Renal cortical epithelial cell (primary cell): ENCODE measurements at regions not wholly inside any gene's neighbourhood (a gene's known extent, or its start where the extent isn't known, plus 50 kb on each side); places are given as distances from the start of the nearest gene placed in this dataset.

Experiments used
- DNase-seq: peaks from one replicate; pipeline ENCODE4 v3.0.0-alpha.2; 2011; ENCODE audit warnings: low read depth

GRCh38 chr2:55973673-55974072 lies 50.1 kb upstream of the EFEMP1 start:
- no peak for DNase-seq

GRCh38 chr2:55976681-55977080 lies 53.1 kb upstream of the EFEMP1 start:
- no peak for DNase-seq

GRCh38 chr2:55985406-55985805 lies 61.8 kb upstream of the EFEMP1 start:
- DNase-seq, result no peak

- no peak for DNase-seq
Observed at GRCh38 chr2:55986001-55986400, 62.4 kb upstream of the EFEMP1 start.

GRCh38 chr2:55986700-55987440 lies 63.3 kb upstream of the EFEMP1 start:
- DNase-seq, result peak; percentile 68

GRCh38 chr2:55989405-55989804 lies 65.8 kb upstream of the EFEMP1 start:
- no peak for DNase-seq

- DNase-seq, result peak; percentile 64
Observed at GRCh38 chr2:55992455-55992854, 68.9 kb upstream of the EFEMP1 start.

GRCh38 chr2:55993685-55994084 lies 70.1 kb upstream of the EFEMP1 start:
- DNase-seq, result no peak

GRCh38 chr2:55995211-55995610 lies 71.6 kb upstream of the EFEMP1 start:
- no peak for DNase-seq

- no peak for DNase-seq
Observed at GRCh38 chr2:55995902-55996301, 72.3 kb upstream of the EFEMP1 start.

- no peak for DNase-seq
Observed at GRCh38 chr2:55999231-55999630, 75.6 kb upstream of the EFEMP1 start.

- no peak for DNase-seq
Observed at GRCh38 chr2:55999790-56000189, 76.2 kb upstream of the EFEMP1 start.

- no peak for DNase-seq
Observed at GRCh38 chr2:56001947-56002346, 78.4 kb upstream of the EFEMP1 start.

- DNase-seq, result peak; percentile 89
Observed at GRCh38 chr2:56008661-56009431, 85.3 kb upstream of the EFEMP1 start.

- peak; percentile 64 for DNase-seq
Observed at GRCh38 chr2:56009758-56010458, 86.3 kb upstream of the EFEMP1 start.

- no peak for DNase-seq
Observed at GRCh38 chr2:56011624-56012023, 88.0 kb upstream of the EFEMP1 start.

- DNase-seq, result no peak
Observed at GRCh38 chr2:56012221-56012765, 88.7 kb upstream of the EFEMP1 start.

GRCh38 chr2:56013475-56013874 lies 89.9 kb upstream of the EFEMP1 start:
- no peak for DNase-seq

- no peak for DNase-seq
Observed at GRCh38 chr2:56014046-56014730, 90.6 kb upstream of the EFEMP1 start.

- DNase-seq, result no peak
Observed at GRCh38 chr2:56015711-56016115, 92.1 kb upstream of the EFEMP1 start.

GRCh38 chr2:56017784-56018183 lies 94.2 kb upstream of the EFEMP1 start:
- no peak for DNase-seq

- DNase-seq, result no peak
Observed at GRCh38 chr2:56018267-56018666, 94.7 kb upstream of the EFEMP1 start.
